T47D (cell line): ENCODE measurements at regions not wholly inside any gene's neighbourhood (a gene's known extent, or its start where the extent isn't known, plus 50 kb on each side); places are given as distances from the start of the nearest gene placed in this dataset.

Experiments used
- DNase-seq, 2 experiments: peaks; one replicate each; pipeline versions ENCODE4 v3.0.0 to v3.0.0-alpha.2; 2011 to 2012; ENCODE audit warnings: low read depth in 1 of 2, low spot score in 1 of 2
- JUND ChIP-seq: IDR thresholded peaks from 2 replicates; pipeline ENCODE4 v1.6.1; 2012; ENCODE audit warnings: low read depth
- in situ Hi-C: cut with HindIII; loops from 2 replicates; pipeline ENCODE4 v1.10.0; 2016; ENCODE audit warnings: low sequenced_read_pairs, low pct_unique_long_range_greater_than_20kb

- no peak for TF ChIP-seq JUND
- in situ Hi-C loops: no loop called here
- no peak for DNase-seq
Measured at GRCh38 chr10:130409931-130410330, 273.7 kb downstream of the GLRX3 start.

- TF ChIP-seq JUND: no peak
- in situ Hi-C loops: no loop called here
- DNase-seq: no peak
Measured at GRCh38 chr10:130411496-130412085, 275.4 kb downstream of the GLRX3 start.

- TF ChIP-seq JUND: no peak
- in situ Hi-C loops: no loop called here
- DNase-seq: no peak
Measured at GRCh38 chr10:130412317-130412716, 276.1 kb downstream of the GLRX3 start.

DNA sequence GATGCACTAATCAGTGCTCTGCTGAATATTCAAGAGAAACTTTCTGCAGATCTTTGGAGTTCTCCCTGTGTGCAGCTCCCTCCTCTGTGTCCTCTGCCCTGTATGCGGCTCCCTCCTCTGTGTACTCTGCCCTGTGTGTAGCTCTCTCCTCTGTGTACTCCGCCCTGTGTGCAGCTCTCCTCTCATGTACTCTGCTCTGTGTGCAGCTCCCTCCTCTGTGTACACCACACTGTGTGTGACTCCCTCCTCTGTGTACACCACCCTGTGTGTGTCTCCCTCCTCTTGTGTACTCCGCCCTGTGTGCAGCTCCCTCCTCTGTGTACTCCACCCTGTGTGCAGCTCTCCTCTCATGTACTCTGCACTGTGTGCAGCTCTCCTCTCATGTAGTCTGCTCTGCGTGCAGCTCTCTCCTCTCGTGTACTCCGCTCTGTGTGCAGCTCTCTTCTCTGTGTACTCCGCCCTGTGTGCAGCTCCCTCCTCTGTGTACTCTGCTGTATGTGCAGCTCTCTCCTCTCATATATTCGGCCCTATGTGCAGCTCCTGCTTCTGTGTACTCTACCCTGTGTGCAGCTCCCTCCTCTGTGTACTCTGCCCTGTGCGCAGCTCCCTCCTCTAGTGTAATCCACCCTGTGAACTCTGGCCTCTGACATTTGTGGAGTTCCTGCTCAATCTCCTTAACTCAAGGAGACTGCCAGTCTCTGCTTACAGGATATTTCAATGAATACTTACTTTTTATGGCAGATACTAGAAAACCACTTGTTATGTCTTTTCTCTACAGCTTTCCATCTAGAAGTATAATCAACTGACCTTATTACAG lies 280.4 kb downstream of the GLRX3 start:
- no peak for DNase-seq
- no peak for TF ChIP-seq JUND
- in situ Hi-C loops: no loop called here

- TF ChIP-seq JUND: no peak
- in situ Hi-C loops: no loop called here
- no peak for DNase-seq
Measured at GRCh38 chr10:130418731-130419130, 282.5 kb downstream of the GLRX3 start.

- no peak for TF ChIP-seq JUND
- in situ Hi-C loops: no loop called here
- DNase-seq: no peak
Measured at GRCh38 chr10:130421909-130422308, 285.7 kb downstream of the GLRX3 start.

DNA sequence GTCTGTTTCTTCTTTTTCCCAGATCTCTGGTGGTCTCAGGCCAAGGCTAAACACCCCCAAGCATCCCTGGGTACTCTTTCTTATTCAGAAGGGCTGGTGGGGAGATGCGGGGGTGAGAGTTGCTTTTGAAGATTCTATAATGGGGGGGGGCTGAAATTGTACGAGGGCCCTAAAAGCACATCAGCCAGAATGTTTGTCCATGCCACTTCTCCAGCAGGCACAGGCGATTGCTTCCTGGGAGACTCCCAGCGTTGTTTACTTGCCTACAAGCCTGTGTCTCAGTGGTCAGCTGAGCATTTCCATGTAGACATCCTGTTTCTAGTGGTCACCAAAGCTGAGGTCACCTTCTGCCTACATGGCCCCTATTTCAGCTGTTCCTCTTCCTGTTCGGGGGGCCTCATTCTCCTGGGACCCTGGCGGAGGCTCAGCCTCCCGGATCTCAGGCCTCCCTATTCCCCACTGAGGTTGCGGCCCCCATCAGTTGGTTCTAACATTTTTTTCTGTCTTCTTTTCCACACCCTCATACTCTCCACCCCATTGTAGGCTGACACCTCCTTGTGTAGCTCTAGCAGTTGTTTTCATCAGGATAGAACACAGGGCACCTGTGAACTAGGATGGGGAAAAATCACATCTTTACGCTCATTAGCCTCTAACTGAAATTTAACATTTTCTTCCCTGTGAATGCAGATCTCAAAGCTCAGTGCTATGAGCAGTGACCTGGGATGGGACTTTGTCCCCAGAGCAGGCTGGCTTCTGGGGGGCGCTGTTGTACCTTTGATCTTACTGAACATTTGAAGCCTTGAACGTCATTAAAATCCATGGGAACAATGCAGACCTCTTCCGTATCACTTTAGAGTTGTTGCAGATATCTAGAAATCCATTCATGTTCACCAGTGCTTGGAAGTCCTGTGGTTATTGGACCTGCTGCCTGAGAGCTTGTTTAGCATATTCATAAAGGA lies 286.5 kb downstream of the GLRX3 start:
- in situ Hi-C loops: no loop called here
- DNase-seq: no peak
- no peak for TF ChIP-seq JUND

DNA sequence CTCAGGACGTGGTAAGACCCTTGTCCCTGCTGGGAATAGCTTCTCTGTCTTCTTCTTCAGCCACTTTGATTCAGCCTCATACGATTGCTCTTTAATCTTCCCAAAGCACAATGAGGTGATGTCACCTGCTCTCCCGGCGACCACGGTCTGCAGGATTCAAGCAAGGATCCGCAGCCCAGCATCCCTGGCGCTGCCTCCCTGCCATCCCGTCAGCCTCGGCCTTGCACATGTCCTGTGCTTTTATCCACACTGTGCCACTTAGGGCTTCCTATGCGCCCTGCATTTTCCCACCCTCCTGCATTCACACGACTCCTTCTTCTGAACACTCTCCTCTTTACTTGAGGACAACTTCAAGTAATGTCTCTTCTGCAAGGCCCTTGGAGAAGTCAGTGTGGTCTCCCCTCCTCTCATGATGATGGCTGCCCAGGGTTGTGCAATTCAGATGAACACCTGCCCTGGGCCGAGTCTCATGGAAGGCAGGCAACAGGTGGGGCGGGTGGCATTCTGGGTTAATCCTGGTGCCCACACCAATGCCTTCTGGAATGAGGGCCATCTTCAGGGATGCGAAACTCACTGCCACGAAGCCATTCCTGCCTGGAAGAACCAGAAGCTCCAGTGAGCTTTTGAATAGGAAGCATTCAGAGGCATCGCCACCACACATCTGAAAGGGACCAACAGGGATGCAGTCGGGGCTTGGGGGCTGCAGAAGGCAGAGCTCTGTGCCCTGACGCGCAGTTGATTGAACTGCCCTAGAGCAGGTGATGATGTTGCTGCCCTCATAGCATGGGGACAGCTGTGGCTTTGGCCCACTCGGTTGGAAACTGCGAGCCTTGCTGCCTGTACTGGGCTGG lies 287.5 kb downstream of the GLRX3 start:
- TF ChIP-seq JUND: no peak
- DNase-seq: no peak
- in situ Hi-C loops: no loop called here

- DNase-seq: no peak
- no peak for TF ChIP-seq JUND
- in situ Hi-C loops: no loop called here
Measured at GRCh38 chr10:130424418-130424817, 288.2 kb downstream of the GLRX3 start.

DNA sequence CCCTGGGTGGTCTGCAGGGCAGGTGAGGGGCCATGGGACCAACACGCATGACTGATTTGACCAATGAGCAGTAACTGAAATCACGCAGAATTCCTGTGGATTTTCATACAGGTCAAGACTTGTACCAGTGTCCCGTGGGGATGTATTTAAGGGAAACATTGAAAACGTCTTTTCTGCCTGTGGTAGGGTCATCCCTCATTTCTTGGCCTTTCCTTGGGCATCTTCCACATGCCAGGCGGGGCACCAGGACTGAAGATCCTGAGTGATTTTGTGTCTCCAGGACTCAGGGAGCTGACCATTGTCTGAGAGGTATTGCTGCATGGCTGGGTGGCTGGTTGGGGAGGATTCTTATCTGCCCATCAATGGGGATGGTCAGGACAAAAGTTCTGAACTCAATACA lies 289.0 kb downstream of the GLRX3 start:
- no peak for DNase-seq
- in situ Hi-C loops: no loop called here
- no peak for TF ChIP-seq JUND

DNA sequence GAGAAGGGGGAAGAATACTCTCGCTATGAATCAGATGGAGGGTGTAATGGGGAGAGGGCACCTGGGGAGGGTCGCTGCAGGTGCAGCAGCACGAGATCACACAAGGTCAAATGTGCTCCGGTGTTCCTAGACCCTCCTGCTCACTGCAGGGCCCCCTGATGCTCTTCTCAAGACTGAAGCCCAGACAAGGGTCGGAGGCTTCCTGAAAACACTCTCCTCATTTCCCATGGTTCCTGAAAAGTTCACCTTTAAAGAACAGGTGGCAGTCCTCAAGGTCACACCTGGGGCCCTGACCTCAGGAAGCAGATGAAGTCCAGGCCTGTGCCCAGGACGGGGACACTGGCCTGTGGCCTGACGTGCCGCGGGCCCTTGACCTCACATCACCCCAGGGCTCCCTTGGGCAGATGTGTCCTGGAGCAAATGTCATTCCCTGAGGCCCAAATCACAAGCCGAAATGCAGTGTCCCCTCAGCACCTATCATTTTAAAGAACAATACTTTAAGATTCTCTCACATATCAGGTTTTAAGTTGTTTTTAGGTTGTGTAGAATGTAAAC lies 289.8 kb downstream of the GLRX3 start:
- no peak for TF ChIP-seq JUND
- DNase-seq: no peak
- in situ Hi-C loops: no loop called here
